GM18861 (cell line): ENCODE measurements at regions not wholly inside any gene's neighbourhood (a gene's known extent, or its start where the extent isn't known, plus 50 kb on each side); places are given as distances from the start of the nearest gene placed in this dataset.

Experiments
- ATAC-seq: cut with Tn5 transposase; IDR thresholded peaks from one replicate; pipeline ENCODE4 v1.9.1; 2021; ENCODE audit not compliant: unreplicated experiment

GRCh38 chr6:33869826-33870423 lies 66.1 kb upstream of the MLN start:
- no peak for ATAC-seq

GRCh38 chr6:33869121-33869520 lies 65.3 kb upstream of the MLN start:
- ATAC-seq: no peak

DNA sequence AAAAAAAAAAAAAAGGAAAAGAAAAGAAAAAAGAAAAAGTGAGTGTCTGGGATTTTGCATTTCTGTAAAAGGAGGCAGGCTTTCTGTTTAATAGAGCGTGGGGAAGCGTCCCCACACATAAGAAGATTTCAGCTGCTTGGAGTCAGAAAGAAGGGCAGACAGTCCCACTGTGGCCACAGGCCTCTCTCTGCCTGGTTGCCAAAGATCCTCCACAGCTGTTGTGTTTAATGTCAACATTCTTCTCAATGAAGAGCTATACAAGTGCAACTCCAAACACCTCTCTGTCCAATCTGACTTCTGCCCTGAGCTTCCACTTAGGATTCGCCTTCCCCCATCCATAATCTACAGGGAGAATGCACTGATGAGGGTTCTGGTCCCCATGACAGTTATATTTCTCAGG lies 64.3 kb upstream of the MLN start:
- ATAC-seq: no peak

DNA sequence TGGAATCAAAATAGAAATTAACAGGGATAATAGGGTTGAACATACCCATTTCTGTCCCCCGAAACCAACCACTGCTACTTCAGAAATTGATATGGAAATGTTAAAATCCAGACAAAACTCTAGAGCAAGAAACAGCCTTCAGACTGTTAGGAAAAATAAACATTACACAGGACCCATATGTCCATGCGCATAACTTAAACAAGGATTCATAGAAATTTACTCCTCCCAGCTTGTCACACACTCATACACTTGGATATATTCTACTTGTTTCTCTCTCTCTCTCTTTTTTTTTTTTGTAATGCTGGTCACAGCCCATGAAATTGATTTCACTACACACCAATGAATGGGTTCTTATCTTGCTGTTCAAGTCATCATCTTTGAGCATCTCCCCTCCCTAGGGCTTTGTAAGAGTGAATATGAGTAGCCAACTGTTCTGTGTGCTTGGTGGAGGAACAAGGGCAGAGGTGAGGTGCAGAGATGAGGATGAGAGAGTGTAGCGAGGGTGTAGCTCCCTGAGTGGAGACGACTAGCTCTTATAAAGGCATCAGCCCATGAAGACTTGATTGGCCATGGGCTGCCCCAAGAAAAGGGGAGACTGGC lies 61.8 kb upstream of the MLN start:
- ATAC-seq: no peak

- ATAC-seq: no peak
Measured at GRCh38 chr6:33863723-33864440, 60.1 kb upstream of the MLN start.

DNA sequence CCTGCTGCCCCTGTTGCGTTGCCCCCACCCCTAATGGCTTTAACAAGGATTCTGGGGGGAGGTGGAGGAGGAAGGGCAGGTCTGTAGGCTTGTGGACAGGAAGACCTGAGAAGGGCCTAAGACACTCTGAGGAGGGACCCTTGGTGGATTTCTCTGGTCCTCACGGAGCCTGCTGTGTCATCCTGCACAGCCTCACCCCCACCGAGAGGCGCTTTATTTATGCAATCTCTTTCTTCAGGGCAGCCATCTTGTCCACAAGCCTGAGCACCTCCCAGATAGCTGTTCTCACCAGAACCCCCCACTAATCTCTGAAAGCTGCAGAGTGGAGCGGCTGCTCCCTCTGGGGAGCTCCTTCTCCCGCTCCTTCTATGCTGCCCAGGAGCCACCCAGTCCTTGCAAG lies 59.3 kb upstream of the MLN start:
- no peak for ATAC-seq

DNA sequence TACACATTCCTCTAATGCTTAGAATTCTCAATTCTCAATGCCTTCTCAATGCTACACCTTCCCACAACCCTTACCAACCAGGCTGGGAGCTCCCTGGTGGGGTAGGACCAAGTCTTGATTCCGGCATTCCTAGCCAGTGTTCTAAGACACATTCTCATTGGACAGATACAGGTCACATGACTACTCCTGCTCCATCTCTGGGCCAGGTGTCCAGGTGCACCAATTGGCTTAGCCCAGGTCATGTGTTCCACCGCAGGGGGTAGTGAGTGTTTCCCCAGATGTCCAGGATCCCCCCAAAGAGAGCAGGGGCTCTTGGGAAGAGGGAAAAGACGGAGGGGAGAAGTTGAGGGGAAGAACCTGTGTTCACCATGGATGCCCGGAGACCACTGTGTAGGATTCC lies 58.7 kb upstream of the MLN start:
- ATAC-seq: no peak

DNA sequence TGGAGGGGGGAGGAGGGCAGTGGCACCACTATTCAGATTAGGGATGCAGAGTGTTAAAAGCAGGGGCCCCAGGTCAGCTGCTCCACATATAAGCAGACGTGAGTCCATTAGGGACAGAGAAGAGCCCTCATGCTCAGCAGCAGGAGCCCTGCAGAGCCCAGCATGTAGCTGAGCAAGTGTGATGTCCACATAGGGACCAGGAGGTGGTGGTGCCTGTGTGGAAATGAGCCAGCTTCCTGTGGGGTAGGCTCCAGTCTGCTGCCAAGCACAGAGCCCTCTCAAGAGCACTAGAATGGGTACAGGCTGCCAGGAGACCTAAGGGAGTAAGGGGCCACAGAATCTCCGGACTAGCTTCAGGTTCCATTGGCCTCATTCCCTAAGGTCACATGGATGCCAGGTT lies 57.9 kb upstream of the MLN start:
- ATAC-seq: no peak

- ATAC-seq: no peak
Measured at GRCh38 chr6:33860706-33861474, 57.1 kb upstream of the MLN start.

DNA sequence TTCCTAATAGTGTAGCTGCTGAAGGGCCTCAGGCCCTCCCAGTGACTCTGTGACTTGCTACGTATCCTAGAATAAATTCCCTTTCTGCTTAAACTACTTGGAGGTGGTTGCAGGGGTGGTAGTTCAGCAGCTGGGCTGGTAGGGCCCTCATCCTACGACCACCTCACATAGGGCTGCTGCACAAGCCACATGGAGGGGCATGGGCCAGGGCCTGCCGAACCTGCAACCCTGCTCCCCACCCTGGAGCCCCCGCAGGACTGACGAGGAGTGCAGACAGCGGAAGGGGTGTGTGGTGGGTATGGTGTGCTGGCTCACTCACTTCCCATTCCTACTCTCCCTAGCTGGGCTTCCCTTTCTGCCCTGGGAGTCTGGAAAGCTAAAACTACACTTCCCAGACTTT lies 56.2 kb upstream of the MLN start:
- no peak for ATAC-seq

- no peak for ATAC-seq
Measured at GRCh38 chr6:33858804-33859505, 55.2 kb upstream of the MLN start.

GRCh38 chr6:33857932-33858475 lies 54.2 kb upstream of the MLN start:
- ATAC-seq: no peak

GRCh38 chr6:33857093-33857931 lies 53.5 kb upstream of the MLN start:
- ATAC-seq: no peak

- peak; percentile 45 for ATAC-seq
Measured at GRCh38 chr6:33856655-33857054, 52.9 kb upstream of the MLN start.

DNA sequence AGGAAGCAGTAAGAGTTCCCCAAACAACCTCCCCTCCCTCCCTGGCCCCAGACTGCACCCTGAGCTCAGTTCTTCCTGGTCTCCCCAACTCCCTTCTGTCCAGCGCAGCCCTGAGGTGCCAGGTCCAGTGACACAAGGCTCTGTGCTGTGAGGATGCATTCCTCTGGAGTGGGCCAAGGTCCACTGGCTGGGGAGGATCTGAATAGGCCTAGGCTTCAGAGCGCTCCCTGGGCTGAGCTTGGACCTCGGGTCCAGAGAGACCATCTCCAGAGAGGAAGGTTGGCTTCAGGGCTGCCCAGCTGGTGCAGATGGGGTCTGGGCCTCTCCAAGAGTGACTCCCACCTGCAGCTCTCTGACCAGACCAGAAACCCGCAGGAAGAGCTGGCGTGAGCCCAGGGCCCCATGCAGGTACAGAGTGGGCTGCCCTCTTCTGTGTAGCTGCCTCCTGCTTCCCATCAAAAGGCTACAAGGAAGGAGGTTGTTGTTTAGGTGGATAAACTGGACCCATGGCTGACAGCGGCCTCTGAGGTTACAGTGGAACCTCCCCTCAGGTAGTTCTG lies 52.3 kb upstream of the MLN start:
- ATAC-seq: no peak

DNA sequence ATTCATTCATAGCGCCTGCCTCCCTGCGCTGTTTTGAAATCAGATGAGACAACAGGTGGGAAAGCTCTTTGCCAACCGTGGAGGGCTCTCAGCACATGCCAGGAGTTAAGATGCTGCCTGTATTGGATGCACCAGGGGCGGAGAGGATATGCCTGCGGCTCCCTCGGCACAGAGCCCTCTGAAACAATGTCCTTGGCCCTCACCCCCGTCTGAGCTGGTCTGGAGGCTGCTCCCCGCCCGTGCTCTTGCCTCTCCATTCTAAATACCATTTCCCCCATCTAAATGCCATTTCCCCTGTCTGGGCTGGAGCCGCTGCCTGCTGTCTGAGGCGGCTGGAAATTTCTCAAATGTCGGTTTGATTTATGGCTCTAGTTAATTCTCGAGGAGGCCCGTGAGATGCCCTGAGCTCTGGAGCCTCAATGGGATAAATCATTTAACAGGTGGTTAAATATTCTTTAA lies 50.8 kb upstream of the MLN start:
- no peak for ATAC-seq

GRCh38 chr6:33853736-33854135 lies 49.9 kb upstream of the MLN start:
- no peak for ATAC-seq
